ENCODE measurements at regions not wholly inside any gene's neighbourhood (a gene's known extent, or its start where the extent isn't known, plus 50 kb on each side); places are given as distances from the start of the nearest gene placed in this dataset.

DNA sequence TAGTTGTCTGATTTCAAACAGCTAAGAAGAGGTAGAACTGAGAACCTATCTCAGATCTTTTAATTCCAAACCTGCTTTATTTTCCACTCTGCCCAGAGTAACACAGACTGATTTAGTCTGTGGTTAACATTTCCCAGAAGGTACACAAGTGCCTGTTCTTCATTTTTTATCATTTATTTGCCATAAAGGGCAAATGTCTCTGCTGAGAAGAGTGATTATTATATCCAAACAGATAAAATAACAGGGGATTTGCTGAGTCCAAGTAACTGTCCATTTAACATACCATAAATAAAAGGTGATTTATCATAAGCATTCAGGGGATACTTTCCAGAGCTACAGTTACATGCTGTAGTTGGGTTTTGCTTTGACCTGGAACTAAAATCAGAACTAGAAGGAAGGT lies 617.7 kb downstream of the MBD2 start:
- no peak for DNase-seq

DNA sequence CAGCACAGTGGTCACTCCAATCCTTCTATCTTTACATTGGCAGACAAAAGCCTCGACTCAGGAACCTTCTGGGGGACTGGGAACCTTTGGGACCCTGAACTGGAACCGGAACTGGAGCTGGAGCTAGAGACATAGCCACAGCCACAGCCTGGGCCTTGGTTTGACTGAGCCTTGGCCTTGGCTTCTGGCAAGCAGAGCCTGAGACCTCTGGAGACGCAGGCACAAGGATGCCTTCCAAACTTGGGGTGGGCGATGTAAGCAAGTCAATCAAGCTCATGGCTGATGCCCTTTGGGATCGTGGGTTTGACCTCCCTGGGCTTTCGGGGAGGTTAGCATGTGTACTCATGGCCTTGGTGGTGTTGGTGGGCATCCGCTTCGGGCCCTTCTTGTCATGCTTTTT lies 619.3 kb downstream of the MBD2 start:
- no peak for DNase-seq

DNA sequence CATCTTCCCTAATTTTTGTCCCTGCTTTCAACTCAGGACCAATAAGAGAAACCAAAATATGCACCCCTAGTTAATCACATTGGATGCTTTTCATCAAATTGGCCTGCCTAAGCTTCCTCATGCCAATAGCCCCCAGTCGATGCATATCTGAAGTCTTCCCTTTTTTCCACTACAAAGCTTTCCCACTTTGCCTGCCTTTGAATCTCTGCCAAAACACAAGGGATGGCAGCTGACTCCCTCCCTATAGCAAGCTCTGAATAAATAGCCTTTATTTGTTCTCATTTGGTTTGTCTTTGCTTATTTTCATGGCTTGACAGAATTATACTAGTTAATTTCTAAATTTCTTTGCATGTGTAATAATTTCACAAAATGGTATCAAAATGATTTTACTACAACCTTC lies 621.2 kb downstream of the MBD2 start:
- DNase-seq = no peak

DNA sequence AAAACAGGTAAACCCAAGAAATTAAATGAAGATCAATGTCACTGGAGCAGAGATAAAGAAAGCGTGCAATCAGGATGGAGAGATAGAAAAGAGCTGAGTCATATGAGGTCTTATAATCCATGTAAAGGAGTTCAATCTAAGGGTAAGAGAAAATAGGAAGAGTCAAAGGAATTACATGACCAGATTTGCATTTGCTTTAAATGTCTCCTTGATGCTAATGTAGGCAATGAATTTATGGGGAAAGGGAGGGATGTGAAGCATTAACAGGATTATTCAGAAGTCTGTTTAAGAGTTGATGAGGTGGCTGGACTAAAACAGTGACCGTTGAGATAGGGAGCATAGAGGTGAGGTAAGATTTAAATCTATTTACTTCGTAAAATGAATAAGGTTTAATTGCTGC lies 623.1 kb downstream of the MBD2 start:
- DNase-seq = no peak

DNA sequence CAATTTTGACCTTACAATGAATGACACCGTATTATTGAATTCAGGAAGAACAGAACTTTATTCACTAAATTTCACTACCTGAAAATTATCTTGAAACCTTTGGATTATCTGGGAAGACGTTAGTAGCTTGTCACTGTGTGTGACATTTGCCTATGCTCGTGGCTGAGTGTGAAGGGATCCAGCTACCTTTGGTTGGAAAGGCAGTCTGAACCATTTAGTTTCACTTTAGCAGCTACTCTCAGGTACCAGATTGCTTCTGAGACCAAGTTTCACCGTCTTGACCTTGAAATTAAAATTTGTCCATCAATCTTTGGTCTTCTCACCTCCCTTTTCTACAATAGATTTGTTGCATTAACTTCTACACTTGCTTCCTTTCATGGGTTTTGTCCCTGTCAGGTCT lies 637.5 kb downstream of the MBD2 start:
- DNase-seq = no peak

Measured in hematopoietic multipotent progenitor cell treated with erythropoietin and hydrocortisone succinate and interleukin-3 and kit ligand, for 6 days (in vitro differentiated cells).